GM19023 (cell line): ENCODE measurements at regions not wholly inside any gene's neighbourhood (a gene's known extent, or its start where the extent isn't known, plus 50 kb on each side); places are given as distances from the start of the nearest gene placed in this dataset.
"Not testable (repeated sequence)": the region's sequence is repeated elsewhere in the genome, so short reads cannot be mapped to it uniquely, and the experiment has no call there.

Experiments used
- ATAC-seq: cut with Tn5 transposase; IDR thresholded peaks from one replicate; pipeline ENCODE4 v1.9.1; 2021; ENCODE audit warnings: mild to moderate bottlenecking, moderate library complexity; ENCODE audit not compliant: unreplicated experiment

- no peak for ATAC-seq
Observed at GRCh38 chr2:150371044-150371818, 116.2 kb downstream of the RND3 start.

- ATAC-seq = no peak
Observed at GRCh38 chr2:150370561-150370960, 116.9 kb downstream of the RND3 start.

GRCh38 chr2:150369862-150370261, 117.6 kb downstream of the RND3 start:
- no peak for ATAC-seq

- ATAC-seq = no peak
Observed at GRCh38 chr2:150358468-150358807, 129.0 kb downstream of the RND3 start.

GRCh38 chr2:150357770-150358467, 129.5 kb downstream of the RND3 start:
- peak; percentile 91 for ATAC-seq

- ATAC-seq = no peak
Observed at GRCh38 chr2:150355440-150355839, 132.0 kb downstream of the RND3 start.

- no peak for ATAC-seq
Observed at GRCh38 chr2:150353376-150353775, 134.1 kb downstream of the RND3 start.

- no peak for ATAC-seq
Observed at GRCh38 chr2:150351922-150352321, 135.5 kb downstream of the RND3 start.

- no peak for ATAC-seq
Observed at GRCh38 chr2:150350500-150350899, 137.0 kb downstream of the RND3 start.

GRCh38 chr2:150346806-150347205, 140.7 kb downstream of the RND3 start:
- ATAC-seq = no peak

- ATAC-seq = no peak
Observed at GRCh38 chr2:150341982-150342680, 145.3 kb downstream of the RND3 start.

GRCh38 chr2:150339951-150340350, 147.5 kb downstream of the RND3 start:
- ATAC-seq = no peak

- ATAC-seq = no peak
Observed at GRCh38 chr2:150339282-150339681, 148.2 kb downstream of the RND3 start.

- ATAC-seq = no peak
Observed at GRCh38 chr2:150335596-150335995, 151.9 kb downstream of the RND3 start.

- no peak for ATAC-seq
Observed at GRCh38 chr2:150332383-150332782, 155.1 kb downstream of the RND3 start.

- no peak for ATAC-seq
Observed at GRCh38 chr2:150327564-150328489, 159.6 kb downstream of the RND3 start.

- no peak for ATAC-seq
Observed at GRCh38 chr2:150325656-150326314, 161.7 kb downstream of the RND3 start.

- not testable (repeated sequence) for ATAC-seq
Observed at GRCh38 chr2:150323071-150323470, 164.4 kb downstream of the RND3 start.

GRCh38 chr2:150320608-150321007, 166.9 kb downstream of the RND3 start:
- ATAC-seq = no peak
